ENCODE measurements at regions not wholly inside any gene's neighbourhood (a gene's known extent, or its start where the extent isn't known, plus 50 kb on each side); places are given as distances from the start of the nearest gene placed in this dataset.

GRCh38 chr3:34024447-34025240 lies 226.2 kb downstream of the PDCD6IP start:
- Histone ChIP-seq H3K4me3 (ENCODE audit: control insufficient read depth in 1 of 7, extremely low read depth in 1 of 7, insufficient read depth in 4 of 7, low read depth in 2 of 7, low read length in 6 of 7) (no peak overlapping the region), H3K27ac (ENCODE audit: insufficient read depth in 1 of 2, low read depth in 1 of 2, low read length in 2 of 2, poor library complexity in 1 of 2, severe bottlenecking in 2 of 2) (no peak overlapping the region), H3K27me3 (replicated peaks in 2 of 5; ENCODE audit: control insufficient read depth in 4 of 5, insufficient read depth in 5 of 5, low read length in 4 of 5) (no peaks in the 10 kb centered on the region), H3K4me1 (ENCODE audit: control extremely low read depth in 1 of 4, control insufficient read depth in 4 of 4, insufficient read depth in 4 of 4, low read length in 3 of 4) (peaks cover 9 to 32% (median 23%) of the 10 kb centered on the region in 4 experiments), H3K36me3 (ENCODE audit: control insufficient read depth in 4 of 4, insufficient read depth in 4 of 4, low read length in 3 of 4) (no peaks in the 10 kb centered on the region), H3K9me3 (ENCODE audit: control extremely low read depth in 1 of 5, control insufficient read depth in 4 of 5, insufficient read depth in 2 of 5, low read depth in 1 of 5, low read length in 4 of 5) (no peaks in the 10 kb centered on the region)
- 100% methylated on average over 1 of the region's 3 CpGs for WGBS (ENCODE audit: insufficient coverage)
- CTCF ChIA-PET = interaction anchor here (0.6 to 1.7 kb wide), 2 partner anchors 10 to 1940 kb away, joined by 3 read pairs; no protein-coding TSS in a partner anchor
- POLR2A ChIA-PET = interaction anchor here (0.6 kb wide), 1 partner anchor 19 kb away, joined by 5 read pairs; no protein-coding TSS in a partner anchor
- DNase-seq = no peak

- H3K27me3 ChIP-seq (replicated peaks in 2 of 5; ENCODE audit: control insufficient read depth in 4 of 5, insufficient read depth in 5 of 5, low read length in 4 of 5) = no peaks in the 10 kb centered on the region
- WGBS (ENCODE audit: insufficient coverage) = 84% methylated on average over 7 of the region's 7 CpGs
- H3K27ac ChIP-seq (ENCODE audit: insufficient read depth in 1 of 2, low read depth in 1 of 2, low read length in 2 of 2, poor library complexity in 1 of 2, severe bottlenecking in 2 of 2) = no peak overlapping the region
- ChIA-PET POLR2A (no interaction called here), CTCF (interaction anchor here (1.2 kb wide), 1 partner anchor 10 kb away, joined by 3 read pairs; no protein-coding TSS in a partner anchor)
- no peaks in the 10 kb centered on the region for H3K9me3 ChIP-seq (ENCODE audit: control extremely low read depth in 1 of 5, control insufficient read depth in 4 of 5, insufficient read depth in 2 of 5, low read depth in 1 of 5, low read length in 4 of 5)
- no peaks in the 10 kb centered on the region for H3K36me3 ChIP-seq (ENCODE audit: control insufficient read depth in 4 of 4, insufficient read depth in 4 of 4, low read length in 3 of 4)
- H3K4me1 ChIP-seq (ENCODE audit: control extremely low read depth in 1 of 4, control insufficient read depth in 4 of 4, insufficient read depth in 4 of 4, low read length in 3 of 4) = no peaks in the 10 kb centered on the region
- DNase-seq = no peak
- H3K4me3 ChIP-seq (ENCODE audit: control insufficient read depth in 1 of 7, extremely low read depth in 1 of 7, insufficient read depth in 4 of 7, low read depth in 2 of 7, low read length in 6 of 7) = no peak overlapping the region
Observed at GRCh38 chr3:34033839-34034238, 235.4 kb downstream of the PDCD6IP start.

GRCh38 chr3:34034840-34035239 lies 236.4 kb downstream of the PDCD6IP start:
- no peak overlapping the region for H3K4me3 ChIP-seq (ENCODE audit: control insufficient read depth in 1 of 7, extremely low read depth in 1 of 7, insufficient read depth in 4 of 7, low read depth in 2 of 7, low read length in 6 of 7)
- H3K9me3 ChIP-seq (ENCODE audit: control extremely low read depth in 1 of 5, control insufficient read depth in 4 of 5, insufficient read depth in 2 of 5, low read depth in 1 of 5, low read length in 4 of 5) = no peaks in the 10 kb centered on the region
- DNase-seq = no peak
- no CpG with 5 or more reads among the region's 2 CpGs for WGBS (ENCODE audit: insufficient coverage)
- no peaks in the 10 kb centered on the region for H3K27me3 ChIP-seq (replicated peaks in 2 of 5; ENCODE audit: control insufficient read depth in 4 of 5, insufficient read depth in 5 of 5, low read length in 4 of 5)
- H3K27ac ChIP-seq (ENCODE audit: insufficient read depth in 1 of 2, low read depth in 1 of 2, low read length in 2 of 2, poor library complexity in 1 of 2, severe bottlenecking in 2 of 2) = no peak overlapping the region
- H3K36me3 ChIP-seq (ENCODE audit: control insufficient read depth in 4 of 4, insufficient read depth in 4 of 4, low read length in 3 of 4) = no peaks in the 10 kb centered on the region
- ChIA-PET CTCF (interaction anchor here (1.0 to 1.1 kb wide), 2 partner anchors 9 to 177 kb away, joined by 3 to 4 read pairs; no protein-coding TSS in a partner anchor), POLR2A (no interaction called here)
- no peaks in the 10 kb centered on the region for H3K4me1 ChIP-seq (ENCODE audit: control extremely low read depth in 1 of 4, control insufficient read depth in 4 of 4, insufficient read depth in 4 of 4, low read length in 3 of 4)

GRCh38 chr3:34035775-34036174 lies 237.3 kb downstream of the PDCD6IP start:
- Histone ChIP-seq H3K36me3 (ENCODE audit: control insufficient read depth in 4 of 4, insufficient read depth in 4 of 4, low read length in 3 of 4) (no peaks in the 10 kb centered on the region), H3K9me3 (ENCODE audit: control extremely low read depth in 1 of 5, control insufficient read depth in 4 of 5, insufficient read depth in 2 of 5, low read depth in 1 of 5, low read length in 4 of 5) (no peaks in the 10 kb centered on the region), H3K27me3 (replicated peaks in 2 of 5; ENCODE audit: control insufficient read depth in 4 of 5, insufficient read depth in 5 of 5, low read length in 4 of 5) (no peaks in the 10 kb centered on the region), H3K4me1 (ENCODE audit: control extremely low read depth in 1 of 4, control insufficient read depth in 4 of 4, insufficient read depth in 4 of 4, low read length in 3 of 4) (no peaks in the 10 kb centered on the region), H3K4me3 (ENCODE audit: control insufficient read depth in 1 of 7, extremely low read depth in 1 of 7, insufficient read depth in 4 of 7, low read depth in 2 of 7, low read length in 6 of 7) (no peak overlapping the region), H3K27ac (ENCODE audit: insufficient read depth in 1 of 2, low read depth in 1 of 2, low read length in 2 of 2, poor library complexity in 1 of 2, severe bottlenecking in 2 of 2) (no peak overlapping the region)
- ChIA-PET POLR2A (no interaction called here), CTCF (interaction anchor here (1.0 to 1.1 kb wide), 2 partner anchors 10 to 176 kb away, joined by 3 to 4 read pairs; no protein-coding TSS in a partner anchor)
- WGBS (ENCODE audit: insufficient coverage) = 100% methylated on average over 4 of the region's 4 CpGs
- DNase-seq = no peak

- no peaks in the 10 kb centered on the region for H3K4me1 ChIP-seq (ENCODE audit: control extremely low read depth in 1 of 4, control insufficient read depth in 4 of 4, insufficient read depth in 4 of 4, low read length in 3 of 4)
- no peak overlapping the region for H3K4me3 ChIP-seq (ENCODE audit: control insufficient read depth in 1 of 7, extremely low read depth in 1 of 7, insufficient read depth in 4 of 7, low read depth in 2 of 7, low read length in 6 of 7)
- no peak overlapping the region for H3K27ac ChIP-seq (ENCODE audit: insufficient read depth in 1 of 2, low read depth in 1 of 2, low read length in 2 of 2, poor library complexity in 1 of 2, severe bottlenecking in 2 of 2)
- H3K36me3 ChIP-seq (ENCODE audit: control insufficient read depth in 4 of 4, insufficient read depth in 4 of 4, low read length in 3 of 4) = no peaks in the 10 kb centered on the region
- no peak for DNase-seq
- WGBS (ENCODE audit: insufficient coverage) = 98% methylated on average over 6 of the region's 8 CpGs
- no peaks in the 10 kb centered on the region for H3K27me3 ChIP-seq (replicated peaks in 2 of 5; ENCODE audit: control insufficient read depth in 4 of 5, insufficient read depth in 5 of 5, low read length in 4 of 5)
- POLR2A ChIA-PET = no interaction called here
- H3K9me3 ChIP-seq (ENCODE audit: control extremely low read depth in 1 of 5, control insufficient read depth in 4 of 5, insufficient read depth in 2 of 5, low read depth in 1 of 5, low read length in 4 of 5) = no peaks in the 10 kb centered on the region
- CTCF ChIA-PET = no interaction called here
Observed at GRCh38 chr3:34037260-34037659, 238.8 kb downstream of the PDCD6IP start.

GRCh38 chr3:34038131-34038530 lies 239.7 kb downstream of the PDCD6IP start:
- H3K9me3 ChIP-seq (ENCODE audit: control extremely low read depth in 1 of 5, control insufficient read depth in 4 of 5, insufficient read depth in 2 of 5, low read depth in 1 of 5, low read length in 4 of 5) = no peaks in the 10 kb centered on the region
- ChIA-PET POLR2A (no interaction called here), CTCF (no interaction called here)
- H3K27me3 ChIP-seq (replicated peaks in 2 of 5; ENCODE audit: control insufficient read depth in 4 of 5, insufficient read depth in 5 of 5, low read length in 4 of 5) = no peaks in the 10 kb centered on the region
- no CpG with 5 or more reads among the region's 2 CpGs for WGBS (ENCODE audit: insufficient coverage)
- no peaks in the 10 kb centered on the region for H3K36me3 ChIP-seq (ENCODE audit: control insufficient read depth in 4 of 4, insufficient read depth in 4 of 4, low read length in 3 of 4)
- no peaks in the 10 kb centered on the region for H3K4me1 ChIP-seq (ENCODE audit: control extremely low read depth in 1 of 4, control insufficient read depth in 4 of 4, insufficient read depth in 4 of 4, low read length in 3 of 4)
- H3K4me3 ChIP-seq (ENCODE audit: control insufficient read depth in 1 of 7, extremely low read depth in 1 of 7, insufficient read depth in 4 of 7, low read depth in 2 of 7, low read length in 6 of 7) = no peak overlapping the region
- no peak overlapping the region for H3K27ac ChIP-seq (ENCODE audit: insufficient read depth in 1 of 2, low read depth in 1 of 2, low read length in 2 of 2, poor library complexity in 1 of 2, severe bottlenecking in 2 of 2)
- DNase-seq = no peak

GRCh38 chr3:34046154-34046553 lies 247.7 kb downstream of the PDCD6IP start:
- Histone ChIP-seq H3K4me1 (ENCODE audit: control extremely low read depth in 1 of 4, control insufficient read depth in 4 of 4, insufficient read depth in 4 of 4, low read length in 3 of 4) (peaks cover 7 to 14% (median 9%) of the 10 kb centered on the region in 4 experiments), H3K27me3 (replicated peaks in 2 of 5; ENCODE audit: control insufficient read depth in 4 of 5, insufficient read depth in 5 of 5, low read length in 4 of 5) (no peaks in the 10 kb centered on the region), H3K9me3 (ENCODE audit: control extremely low read depth in 1 of 5, control insufficient read depth in 4 of 5, insufficient read depth in 2 of 5, low read depth in 1 of 5, low read length in 4 of 5) (peaks cover 0 to 2% (median 0%) of the 10 kb centered on the region in 5 experiments), H3K36me3 (ENCODE audit: control insufficient read depth in 4 of 4, insufficient read depth in 4 of 4, low read length in 3 of 4) (no peaks in the 10 kb centered on the region), H3K27ac (ENCODE audit: insufficient read depth in 1 of 2, low read depth in 1 of 2, low read length in 2 of 2, poor library complexity in 1 of 2, severe bottlenecking in 2 of 2) (no peak overlapping the region), H3K4me3 (ENCODE audit: control insufficient read depth in 1 of 7, extremely low read depth in 1 of 7, insufficient read depth in 4 of 7, low read depth in 2 of 7, low read length in 6 of 7) (no peak overlapping the region)
- no CpG with 5 or more reads among the region's 1 CpG for WGBS (ENCODE audit: insufficient coverage)
- ChIA-PET CTCF (no interaction called here), POLR2A (no interaction called here)
- DNase-seq = no peak
